ENCODE measurements at regions not wholly inside any gene's neighbourhood (a gene's known extent, or its start where the extent isn't known, plus 50 kb on each side); places are given as distances from the start of the nearest gene placed in this dataset.
A peak's percentile ranks its signal among the peaks of the same experiment; 100 is the strongest.

- no peak overlapping the region for H3K27ac ChIP-seq (ENCODE audit: control insufficient read depth, insufficient read depth, low read length)
- H2AFZ ChIP-seq (ENCODE audit: control insufficient read depth, low read length) = no peak overlapping the region
- H3K9me1 ChIP-seq (ENCODE audit: control insufficient read depth, extremely low read depth, insufficient read depth, low read length) = no peaks in the 10 kb centered on the region
- no peaks in the 10 kb centered on the region for H4K20me1 ChIP-seq (ENCODE audit: control insufficient read depth, extremely low read depth, insufficient read depth, low read length)
- no peak overlapping the region for H3K9ac ChIP-seq (ENCODE audit: control insufficient read depth, extremely low read depth, insufficient read depth, low read length)
- DNase-seq (ENCODE audit: low read depth, low spot score) = no peak
- H3K9me3 ChIP-seq (ENCODE audit: control insufficient read depth, low read depth, low read length) = no peaks in the 10 kb centered on the region
- TF ChIP-seq EZH2 (IDR thresholded peaks at IDR 0.05; ENCODE audit: low read length) (no peak), CTCF (optimal IDR thresholded peaks at IDR 0.05 in 1 of 3, IDR thresholded peaks at IDR 0.05 in 1 of 3, conservative IDR thresholded peaks at IDR 0.05 in 1 of 3; ENCODE audit: extremely low read depth in 1 of 3, insufficient read depth in 2 of 3, low read length in 3 of 3) (no peak)
- peaks cover 16% of the 10 kb centered on the region for H3K4me1 ChIP-seq (ENCODE audit: control insufficient read depth, extremely low read depth, insufficient read depth, low read length)
- no peak overlapping the region for H3K4me2 ChIP-seq (ENCODE audit: control insufficient read depth, extremely low read depth, insufficient read depth, low read depth, low read length)
- no peak overlapping the region for H3K4me3 ChIP-seq (ENCODE audit: control insufficient read depth in 2 of 3, extremely low read depth in 1 of 3, insufficient read depth in 2 of 3, low read depth in 1 of 3, low read length in 3 of 3)
- H3K27me3 ChIP-seq (ENCODE audit: control insufficient read depth, extremely low read depth, insufficient read depth, low read length) = no peaks in the 10 kb centered on the region
- H3K36me3 ChIP-seq (ENCODE audit: control insufficient read depth in 2 of 2, extremely low read depth in 1 of 2, insufficient read depth in 2 of 2, low read length in 2 of 2) = no peaks in the 10 kb centered on the region
- FAIRE-seq = no peak
- no peaks in the 10 kb centered on the region for H3K79me2 ChIP-seq (ENCODE audit: control insufficient read depth, insufficient read depth, low read length)
- dilution Hi-C loops (cut with MboI; ENCODE audit: extremely low pct_ligation_motif_present, low sequenced_read_pairs) = no loop called here
These were observed 178.7 kb upstream of the FAT1 start for GRCh38 chr4:186902361-186902760.

GRCh38 chr4:186904101-186904500, 180.4 kb upstream of the FAT1 start:
- Histone ChIP-seq H3K27me3 (ENCODE audit: control insufficient read depth, extremely low read depth, insufficient read depth, low read length) (no peaks in the 10 kb centered on the region), H2AFZ (ENCODE audit: control insufficient read depth, low read length) (no peak overlapping the region), H4K20me1 (ENCODE audit: control insufficient read depth, extremely low read depth, insufficient read depth, low read length) (no peaks in the 10 kb centered on the region), H3K4me1 (ENCODE audit: control insufficient read depth, extremely low read depth, insufficient read depth, low read length) (peaks cover 16% of the 10 kb centered on the region), H3K9ac (ENCODE audit: control insufficient read depth, extremely low read depth, insufficient read depth, low read length) (no peak overlapping the region), H3K4me2 (ENCODE audit: control insufficient read depth, extremely low read depth, insufficient read depth, low read depth, low read length) (peak overlapping the region; percentile 29), H3K9me3 (ENCODE audit: control insufficient read depth, low read depth, low read length) (no peaks in the 10 kb centered on the region), H3K27ac (ENCODE audit: control insufficient read depth, insufficient read depth, low read length) (peak overlapping the region; percentile 60), H3K79me2 (ENCODE audit: control insufficient read depth, insufficient read depth, low read length) (no peaks in the 10 kb centered on the region), H3K4me3 (ENCODE audit: control insufficient read depth in 2 of 3, extremely low read depth in 1 of 3, insufficient read depth in 2 of 3, low read depth in 1 of 3, low read length in 3 of 3) (no peak overlapping the region), H3K9me1 (ENCODE audit: control insufficient read depth, extremely low read depth, insufficient read depth, low read length) (no peaks in the 10 kb centered on the region), H3K36me3 (ENCODE audit: control insufficient read depth in 2 of 2, extremely low read depth in 1 of 2, insufficient read depth in 2 of 2, low read length in 2 of 2) (no peaks in the 10 kb centered on the region)
- no peak for DNase-seq (ENCODE audit: low read depth, low spot score)
- TF ChIP-seq CTCF (optimal IDR thresholded peaks at IDR 0.05 in 1 of 3, IDR thresholded peaks at IDR 0.05 in 1 of 3, conservative IDR thresholded peaks at IDR 0.05 in 1 of 3; ENCODE audit: extremely low read depth in 1 of 3, insufficient read depth in 2 of 3, low read length in 3 of 3) = no peak
- no peak for TF ChIP-seq EZH2 (IDR thresholded peaks at IDR 0.05; ENCODE audit: low read length)
- FAIRE-seq = peak; percentile 39
- dilution Hi-C loops (cut with MboI; ENCODE audit: extremely low pct_ligation_motif_present, low sequenced_read_pairs) = no loop called here
